H9 (cell line): ENCODE measurements at regions not wholly inside any gene's neighbourhood (a gene's known extent, or its start where the extent isn't known, plus 50 kb on each side); places are given as distances from the start of the nearest gene placed in this dataset.

ENCODE experiments used
- DNase-seq: peaks from one replicate; pipeline ENCODE4 v3.0.0-alpha.2; 2017
- H2AFZ ChIP-seq: one replicate; pipeline ENCODE4 v1.6.1; 2013; ENCODE audit warnings: mild to moderate bottlenecking, low read length, control low read depth, moderate library complexity
- H2AK5ac ChIP-seq: 2 replicates; pipeline ENCODE4 v1.6.1; 2013; ENCODE audit warnings: low read length, control low read depth, mixed read lengths; ENCODE audit not compliant: insufficient read length
- H2BK120ac ChIP-seq: one replicate; pipeline ENCODE4 v1.6.1; 2013; ENCODE audit warnings: low read depth, mild to moderate bottlenecking, low read length, control low read depth, inconsistent platforms; ENCODE audit not compliant: poor library complexity, severe bottlenecking
- H2BK12ac ChIP-seq: 2 replicates; pipeline ENCODE4 v1.6.1; 2013; ENCODE audit warnings: low read length, control low read depth, mixed read lengths, low read depth; ENCODE audit not compliant: insufficient read length
- H2BK15ac ChIP-seq: 2 replicates; pipeline ENCODE4 v1.6.1; 2013; ENCODE audit warnings: low read depth, low read length, control low read depth
- H2BK20ac ChIP-seq: one replicate; pipeline ENCODE4 v1.6.1; 2013; ENCODE audit warnings: low read depth, mild to moderate bottlenecking, low read length, control low read depth, inconsistent platforms; ENCODE audit not compliant: poor library complexity, severe bottlenecking
- H2BK5ac ChIP-seq: 2 replicates; pipeline ENCODE4 v1.6.1; 2013; ENCODE audit warnings: low read length, control low read depth, mixed read lengths; ENCODE audit not compliant: insufficient read length
- H3K14ac ChIP-seq: 2 replicates; pipeline ENCODE4 v1.6.1; 2013; ENCODE audit warnings: low read length, control low read depth; ENCODE audit not compliant: insufficient read depth
- H3K18ac ChIP-seq: 2 replicates; pipeline ENCODE4 v1.6.1; 2013; ENCODE audit warnings: low read depth, mild to moderate bottlenecking, mixed read lengths, low read length, control low read depth; ENCODE audit not compliant: insufficient read length
- H3K23ac ChIP-seq: 2 replicates; pipeline ENCODE4 v1.6.1; 2013; ENCODE audit warnings: low read length, control low read depth, mixed read lengths, low read depth; ENCODE audit not compliant: insufficient read length
- H3K23me2 ChIP-seq: 2 replicates; pipeline ENCODE4 v1.6.1; 2013; ENCODE audit warnings: low read depth, mild to moderate bottlenecking, mixed read lengths, low read length, control low read depth; ENCODE audit not compliant: insufficient read length, poor library complexity, severe bottlenecking
- H3K27ac ChIP-seq: 2 replicates; pipeline ENCODE4 v1.5.1; 2013; ENCODE audit warnings: low read length, control low read depth, mixed read lengths, low read depth; ENCODE audit not compliant: insufficient read length
- H3K27me3 ChIP-seq: 2 replicates; pipeline ENCODE4 v1.6.1; 2013; ENCODE audit warnings: low read length, control low read depth, inconsistent platforms; ENCODE audit not compliant: insufficient read depth
- H3K4ac ChIP-seq: 2 replicates; pipeline ENCODE4 v1.6.1; 2013; ENCODE audit warnings: low read depth, mild to moderate bottlenecking, control low read depth, inconsistent platforms, low read length, moderate library complexity
- H3K4me1 ChIP-seq: 2 replicates; pipeline ENCODE4 v1.6.1; 2013; ENCODE audit warnings: low read length, control low read depth, inconsistent platforms; ENCODE audit not compliant: insufficient read depth
- H3K4me2 ChIP-seq: 2 replicates; pipeline ENCODE4 v1.6.1; 2013; ENCODE audit warnings: low read length, control low read depth, mixed read lengths; ENCODE audit not compliant: insufficient read length, insufficient read depth
- H3K56ac ChIP-seq: 2 replicates; pipeline ENCODE4 v1.6.1; 2013; ENCODE audit warnings: low read depth, mild to moderate bottlenecking, mixed read lengths, low read length, control low read depth; ENCODE audit not compliant: insufficient read length
- H3K79me1 ChIP-seq: 2 replicates; pipeline ENCODE4 v1.6.1; 2013; ENCODE audit warnings: low read depth, mild to moderate bottlenecking, moderate library complexity, low read length, control low read depth, inconsistent platforms; ENCODE audit not compliant: insufficient read depth, poor library complexity, severe bottlenecking
- H3K79me2 ChIP-seq: 2 replicates; pipeline ENCODE4 v1.6.1; 2013; ENCODE audit warnings: low read length, control low read depth, inconsistent platforms; ENCODE audit not compliant: insufficient read depth
- H3K9ac ChIP-seq: 2 replicates; pipeline ENCODE4 v1.6.1; 2013; ENCODE audit warnings: low read length, control low read depth, mixed read lengths; ENCODE audit not compliant: insufficient read length; ENCODE audit errors: extremely low read depth
- H3K9me3 ChIP-seq: one replicate; pipeline ENCODE4 v1.6.1; 2013; ENCODE audit warnings: low read depth, low read length, inconsistent platforms; ENCODE audit not compliant: control insufficient read depth
- H3T11ph ChIP-seq: one replicate; pipeline ENCODE4 v1.6.1; 2013; ENCODE audit warnings: mild to moderate bottlenecking, low read length, control low read depth, inconsistent platforms
- H4K20me1 ChIP-seq: one replicate; pipeline ENCODE4 v1.6.1; 2013; ENCODE audit not compliant: control insufficient read depth, insufficient read length, insufficient read depth
- H4K5ac ChIP-seq: 2 replicates; pipeline ENCODE4 v1.6.1; 2013; ENCODE audit warnings: low read depth, mild to moderate bottlenecking, mixed read lengths, low read length, control low read depth; ENCODE audit not compliant: insufficient read length
- H4K8ac ChIP-seq: replicated peaks from 2 replicates; pipeline ENCODE4 v1.6.1; 2013; ENCODE audit warnings: low read length, control low read depth, mixed read lengths, low read depth; ENCODE audit not compliant: insufficient read length
- H4K91ac ChIP-seq: 2 replicates; pipeline ENCODE4 v1.6.1; 2013; ENCODE audit warnings: low read depth, mild to moderate bottlenecking, moderate library complexity, mixed read lengths, low read length, control low read depth; ENCODE audit not compliant: insufficient read length
- H3K27ac Mint-ChIP-seq, 3 experiments: 2 replicates in 2 of 3; 3 replicates in 1 of 3; pipeline ENCODE4 v1.8.0; 2020 to 2021; ENCODE audit warnings: mixed read lengths in 3 of 3, mild to moderate bottlenecking in 1 of 3, moderate library complexity in 1 of 3
- H3K27me3 Mint-ChIP-seq: 2 replicates; pipeline ENCODE4 v1.8.0; 2021; ENCODE audit warnings: low read depth, mild to moderate bottlenecking, moderate library complexity, mixed read lengths
- H3K36me3 Mint-ChIP-seq, 3 experiments: 2 replicates in 2 of 3; 3 replicates in 1 of 3; pipeline ENCODE4 v1.8.0; 2020 to 2021; ENCODE audit warnings: low read depth in 3 of 3, mixed read lengths in 3 of 3; ENCODE audit not compliant: insufficient read depth in 1 of 3
- H3K4me1 Mint-ChIP-seq, 2 experiments: 2 replicates each; pipeline ENCODE4 v1.8.0; 2020; ENCODE audit warnings: mixed read lengths in 2 of 2
- H3K4me3 Mint-ChIP-seq, 2 experiments: 2 replicates in 1 of 2; 3 replicates in 1 of 2; pipeline ENCODE4 v1.8.0; 2020 to 2021; ENCODE audit warnings: mild to moderate bottlenecking in 2 of 2, mixed read lengths in 2 of 2, moderate library complexity in 1 of 2
- H3K9me3 Mint-ChIP-seq, 2 experiments: 2 replicates in 1 of 2; 3 replicates in 1 of 2; pipeline ENCODE4 v1.8.0; 2020; ENCODE audit warnings: mild to moderate bottlenecking in 2 of 2, mixed read lengths in 2 of 2, moderate library complexity in 1 of 2
- CTCF ChIP-seq: fragments of 200-600 bp; sonication (generic); conservative IDR thresholded peaks from 3 replicates; pipeline ENCODE4 v1.8.0; 2021; ENCODE audit warnings: antibody characterized with exemption, mild to moderate bottlenecking
- WGBS: extraction: QIAGEN DNeasy Blood & Tissue Kit; methylation state at CpG from one replicate; pipeline ENCODE4 v1.1.7; 2013; ENCODE audit warnings: missing lambda C conversion rate, low lambda C conversion rate, mixed read lengths; ENCODE audit not compliant: insufficient read length; ENCODE audit errors: extremely low coverage; 5-methylcytosine and 5-hydroxymethylcytosine counted together

DNA sequence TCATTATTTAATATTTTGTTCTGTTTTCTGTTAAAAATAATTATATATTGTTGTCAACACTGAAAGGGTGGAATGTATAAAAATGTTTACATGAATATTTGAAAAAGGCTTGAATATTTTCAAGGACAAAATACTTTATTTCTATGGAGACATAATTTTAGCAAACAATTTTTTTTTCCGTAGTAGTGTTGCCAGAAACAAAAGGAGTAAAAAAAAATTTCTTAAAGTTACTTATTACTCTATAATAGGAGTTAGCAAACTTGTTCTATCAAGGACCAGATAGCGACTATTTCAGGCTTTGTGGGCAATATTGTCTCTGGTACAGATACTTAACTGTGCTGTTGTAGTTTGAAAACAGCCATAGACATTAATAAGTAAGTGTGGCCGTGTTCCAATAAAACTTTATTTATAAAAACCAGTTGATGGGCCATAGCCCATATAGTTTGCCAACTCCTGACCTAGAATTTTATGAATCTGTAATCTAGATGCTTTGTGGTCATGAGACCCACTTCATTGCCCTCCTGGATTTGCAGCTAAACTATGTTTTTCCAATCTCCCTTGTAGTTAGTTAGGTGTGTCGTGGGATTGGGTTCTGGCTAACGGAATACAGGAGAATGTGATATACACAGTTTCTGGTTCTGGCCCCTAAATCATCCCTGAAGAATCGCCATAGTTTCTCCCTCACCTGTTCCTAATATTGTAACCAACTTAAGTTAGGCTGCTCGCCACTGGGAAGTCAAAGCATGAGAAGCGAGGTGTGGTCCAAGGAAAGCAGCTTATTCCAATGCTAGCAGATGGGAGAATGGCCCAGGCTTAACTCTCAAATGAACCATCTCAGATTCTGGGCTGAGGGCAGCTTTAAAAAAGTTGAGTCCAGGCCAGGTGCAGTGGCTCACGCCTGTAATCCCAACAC, 153.6 kb downstream of the ABCA8 start:
- peaks cover 0 to 5% of the 10 kb centered on the region in 2 experiments; a peak in 1 of 4 replicates for H3K4me1 Mint-ChIP-seq
- Histone ChIP-seq H3K23me2 (no peaks in the 10 kb centered on the region), H2BK120ac (no peak overlapping the region), H4K8ac (no peak overlapping the region), H3T11ph (no peak overlapping the region), H3K9me3 (no peaks in the 10 kb centered on the region), H2BK20ac (no peak overlapping the region), H4K20me1 (no peaks in the 10 kb centered on the region), H3K4me2 (no peak overlapping the region), H3K27ac (no peak overlapping the region), H3K23ac (no peak overlapping the region), H3K79me2 (no peaks in the 10 kb centered on the region), H3K27me3 (no peaks in the 10 kb centered on the region), H3K4me1 (no peaks in the 10 kb centered on the region; the same call in 1 of the 2 replicates), H4K91ac (no peak overlapping the region), H3K14ac (no peak overlapping the region), H4K5ac (no peak overlapping the region), H3K79me1 (no peaks in the 10 kb centered on the region), H3K18ac (no peak overlapping the region), H2BK12ac (no peak overlapping the region), H3K56ac (no peak overlapping the region), H2BK5ac (no peak overlapping the region), H2AFZ (no peak overlapping the region), H2AK5ac (no peak overlapping the region), H3K9ac (no peak overlapping the region), H3K4ac (no peak overlapping the region), H2BK15ac (no peak overlapping the region)
- DNase-seq, result no peak
- H3K27ac Mint-ChIP-seq, result no peak overlapping the region
- peaks cover 3 to 5% of the 10 kb centered on the region in 2 experiments; a peak in 2 of 5 replicates for H3K9me3 Mint-ChIP-seq
- no peak for TF ChIP-seq CTCF
- H3K36me3 Mint-ChIP-seq, result peaks cover 0 to 8% (median 0%) of the 10 kb centered on the region in 3 experiments; a peak in 2 of 7 replicates
- no peak overlapping the region for H3K4me3 Mint-ChIP-seq
- no CpG with 5 or more reads among the region's 9 CpGs for WGBS
- H3K27me3 Mint-ChIP-seq, result peaks cover 2% of the 10 kb centered on the region; the same call in 1 of the 2 replicates
